ENCODE measurements at regions not wholly inside any gene's neighbourhood (a gene's known extent, or its start where the extent isn't known, plus 50 kb on each side); places are given as distances from the start of the nearest gene placed in this dataset.

GRCh38 chr5:40106847-40107246, 572.9 kb upstream of the PTGER4 start:
- Histone ChIP-seq H2BK5ac (ENCODE audit: insufficient read length, low read length) (no peak overlapping the region), H3K4me2 (ENCODE audit: insufficient read depth, insufficient read length, low read length) (no peak overlapping the region), H2AFZ (ENCODE audit: low read length) (no peak overlapping the region), H2AK5ac (ENCODE audit: insufficient read length, low read length) (no peak overlapping the region), H3K56ac (ENCODE audit: insufficient read length, low read depth, low read length) (no peak overlapping the region), H2BK12ac (ENCODE audit: insufficient read length, low read depth, low read length) (no peak overlapping the region), H3K27me3 (ENCODE audit: insufficient read depth, low read length) (no peaks in the 10 kb centered on the region), H3K23ac (ENCODE audit: insufficient read length, low read depth, low read length) (no peak overlapping the region), H3K18ac (ENCODE audit: insufficient read length, low read depth, low read length) (no peak overlapping the region), H3K9ac (ENCODE audit: extremely low read depth, insufficient read length, low read length) (no peak overlapping the region), H3K27ac (ENCODE audit: insufficient read length, low read depth, low read length) (no peak overlapping the region), H3K4me1 (ENCODE audit: insufficient read depth, low read length) (no peaks in the 10 kb centered on the region), H4K20me1 (ENCODE audit: control insufficient read depth, insufficient read depth, insufficient read length) (no peaks in the 10 kb centered on the region), H2BK20ac (ENCODE audit: low read depth, low read length, poor library complexity, severe bottlenecking) (no peak overlapping the region), H3T11ph (ENCODE audit: low read length) (no peak overlapping the region), H3K14ac (ENCODE audit: insufficient read depth, low read length) (no peak overlapping the region), H3K23me2 (ENCODE audit: insufficient read length, low read depth, low read length, poor library complexity, severe bottlenecking) (no peaks in the 10 kb centered on the region), H4K8ac (replicated peaks; ENCODE audit: insufficient read length, low read depth, low read length) (no peak overlapping the region), H3K79me2 (ENCODE audit: insufficient read depth, low read length) (no peaks in the 10 kb centered on the region), H3K4ac (ENCODE audit: low read depth, low read length) (no peak overlapping the region), H2BK120ac (ENCODE audit: low read depth, low read length, poor library complexity, severe bottlenecking) (no peak overlapping the region), H2BK15ac (ENCODE audit: low read depth, low read length) (no peak overlapping the region), H4K91ac (ENCODE audit: insufficient read length, low read depth, low read length) (no peak overlapping the region), H3K9me3 (ENCODE audit: control insufficient read depth, low read depth, low read length) (peaks cover 6% of the 10 kb centered on the region), H3K79me1 (ENCODE audit: insufficient read depth, low read depth, low read length, poor library complexity, severe bottlenecking) (no peaks in the 10 kb centered on the region), H4K5ac (ENCODE audit: insufficient read length, low read depth, low read length) (no peak overlapping the region)
- no peak overlapping the region for H3K4me3 Mint-ChIP-seq
- WGBS (ENCODE audit: extremely low coverage, insufficient read length, low lambda C conversion rate): no CpG with 5 or more reads among the region's 2 CpGs
- DNase-seq: no peak
- H3K4me1 Mint-ChIP-seq: no peaks in the 10 kb centered on the region
- H3K9me3 Mint-ChIP-seq: peaks cover 26 to 35% of the 10 kb centered on the region in 2 experiments
- no peak overlapping the region for H3K27ac Mint-ChIP-seq
- H3K27me3 Mint-ChIP-seq (ENCODE audit: low read depth): no peaks in the 10 kb centered on the region; the same call in 1 of the 2 replicates
- H3K36me3 Mint-ChIP-seq (ENCODE audit: insufficient read depth in 1 of 3, low read depth in 3 of 3): peaks cover 12 to 35% (median 23%) of the 10 kb centered on the region in 3 experiments
- TF ChIP-seq CTCF (conservative IDR thresholded peaks at IDR 0.05): no peak

Measured in H9 (cell line).